GM21717 (cell line): ENCODE measurements at regions not wholly inside any gene's neighbourhood (a gene's known extent, or its start where the extent isn't known, plus 50 kb on each side); places are given as distances from the start of the nearest gene placed in this dataset.
"Not testable (repeated sequence)": the region's sequence is repeated elsewhere in the genome, so short reads cannot be mapped to it uniquely, and the experiment has no call there.

Experiments
- ATAC-seq: cut with Tn5 transposase; IDR thresholded peaks from one replicate; pipeline ENCODE4 v1.9.1; 2021; ENCODE audit warnings: mild to moderate bottlenecking, moderate library complexity; ENCODE audit not compliant: unreplicated experiment

DNA sequence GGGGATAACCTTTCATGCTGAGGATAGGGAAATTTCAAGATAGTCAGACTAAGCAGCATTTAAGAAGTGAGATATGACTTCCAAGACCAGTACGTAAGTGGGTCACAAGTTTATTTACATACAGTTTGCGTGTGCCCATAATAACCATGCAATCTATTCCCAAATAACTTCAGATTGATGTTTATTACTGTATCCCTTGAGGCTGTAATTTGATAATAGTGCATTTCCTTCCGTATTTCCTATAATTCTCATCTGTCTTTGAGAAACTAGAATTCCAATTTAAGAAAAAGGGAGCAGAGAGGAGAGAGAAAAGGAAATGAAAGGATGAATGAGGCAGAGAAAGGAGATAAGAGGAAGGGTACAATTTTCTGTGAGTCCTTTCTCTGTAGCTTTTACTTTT, 1073.1 kb downstream of the EPHA3 start:
- ATAC-seq: no peak

DNA sequence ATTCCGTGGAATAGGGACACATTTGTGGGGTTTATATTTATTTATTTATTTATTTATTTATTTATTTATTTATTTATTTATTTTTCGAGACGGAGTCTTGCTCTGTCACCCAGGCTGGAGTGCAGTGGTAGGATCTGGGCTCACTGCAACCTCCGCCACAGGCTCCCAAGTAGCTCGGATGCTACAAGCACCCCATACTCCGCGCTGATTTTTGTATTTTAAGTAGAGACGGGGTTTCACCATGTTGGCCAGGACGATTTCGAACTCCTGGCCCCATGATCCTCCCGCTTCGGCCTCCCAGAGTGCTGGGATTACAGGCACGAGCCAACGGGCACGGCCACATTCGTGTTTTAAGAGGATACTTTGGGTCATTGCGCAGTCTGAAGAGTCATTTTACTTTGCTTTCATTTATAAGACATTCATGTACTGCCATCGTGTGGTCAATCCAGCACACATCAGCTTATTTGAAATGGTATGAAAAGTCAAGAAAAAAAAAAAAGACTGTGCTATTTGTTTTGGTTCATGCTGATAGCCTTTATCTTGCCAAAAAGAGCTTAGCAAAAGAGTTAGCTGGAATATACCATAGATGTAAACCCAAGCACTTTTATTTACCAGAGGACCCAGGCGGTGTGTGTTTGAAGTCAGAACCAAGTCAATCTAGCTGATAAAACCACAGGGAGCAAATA, 1075.0 kb downstream of the EPHA3 start:
- ATAC-seq: peak; percentile 85

DNA sequence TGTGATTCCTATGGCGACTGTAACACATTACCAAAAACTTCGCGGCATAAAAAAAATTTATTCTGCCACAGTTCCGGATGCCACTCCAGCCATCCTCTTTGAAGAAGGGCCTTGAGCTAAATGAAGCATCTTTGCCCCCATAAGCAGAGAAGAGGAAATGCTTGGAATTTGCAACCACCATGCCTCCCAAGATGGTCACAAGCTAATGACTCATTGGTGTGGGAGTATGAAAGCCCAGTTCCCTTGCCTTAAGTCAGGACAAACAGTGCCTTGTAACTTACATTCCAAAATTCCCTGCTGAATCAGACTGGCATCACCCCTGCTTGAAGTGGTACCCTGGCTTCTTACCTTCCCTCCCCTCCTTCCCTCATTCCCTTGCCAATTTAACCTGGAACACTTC, 1077.4 kb downstream of the EPHA3 start:
- ATAC-seq: no peak

DNA sequence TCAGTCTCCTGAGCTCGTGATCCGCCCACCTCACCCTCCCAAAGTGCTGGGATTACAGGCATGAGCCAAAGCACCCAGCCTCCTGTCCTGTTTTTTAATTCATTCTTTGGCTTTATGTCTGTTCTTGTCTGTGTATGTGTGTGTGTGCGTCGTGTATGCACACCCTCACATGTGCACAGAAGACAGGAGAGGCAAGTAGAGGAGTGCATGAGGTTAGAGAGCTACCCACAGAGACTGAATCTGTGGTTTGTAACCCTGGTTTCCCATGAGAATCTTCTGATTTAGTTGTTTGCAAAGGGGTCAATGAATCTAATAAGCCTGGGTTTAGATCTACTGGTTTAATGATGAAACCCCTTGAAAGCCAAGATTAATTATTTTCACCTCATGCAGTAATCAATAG, 1090.0 kb downstream of the EPHA3 start:
- not testable (repeated sequence) for ATAC-seq

DNA sequence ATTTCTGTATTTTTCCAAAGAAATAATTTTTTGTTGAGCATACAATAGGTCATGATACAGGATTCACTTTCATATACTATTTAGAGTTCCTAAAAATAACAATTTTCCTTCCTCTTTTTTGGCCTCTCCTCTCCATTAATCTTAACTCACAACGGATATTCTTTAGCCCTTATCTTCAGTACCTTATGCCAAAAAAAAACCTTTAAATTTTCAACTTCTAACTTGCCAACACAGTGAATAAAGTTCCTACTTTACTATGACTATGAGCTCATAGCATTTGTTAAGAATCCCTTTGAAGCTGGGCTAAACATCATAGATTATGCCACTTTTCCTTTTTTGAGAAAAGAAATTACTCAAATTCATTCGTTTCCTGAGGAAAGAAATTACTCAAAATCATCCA, 1095.5 kb downstream of the EPHA3 start:
- ATAC-seq: not testable (repeated sequence)

DNA sequence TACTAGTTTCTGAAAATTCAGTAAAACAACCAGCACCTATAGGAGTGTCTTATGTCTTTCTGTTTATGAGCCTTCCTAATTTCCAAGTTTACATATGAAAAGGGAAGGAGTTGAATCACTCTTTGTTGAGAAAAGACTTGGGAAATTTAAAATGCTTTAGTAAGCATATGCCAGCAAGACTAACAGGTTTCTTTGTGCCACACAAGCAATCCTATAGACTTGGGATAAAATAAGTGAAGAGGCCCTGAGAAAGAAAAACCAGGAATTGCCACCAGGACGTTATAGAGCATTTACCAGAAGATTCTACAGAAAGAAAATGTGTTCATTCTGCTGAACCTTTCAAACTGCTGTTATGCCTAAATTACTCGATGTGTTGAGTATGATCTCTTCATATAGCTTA, 1099.1 kb downstream of the EPHA3 start:
- ATAC-seq: not testable (repeated sequence)

DNA sequence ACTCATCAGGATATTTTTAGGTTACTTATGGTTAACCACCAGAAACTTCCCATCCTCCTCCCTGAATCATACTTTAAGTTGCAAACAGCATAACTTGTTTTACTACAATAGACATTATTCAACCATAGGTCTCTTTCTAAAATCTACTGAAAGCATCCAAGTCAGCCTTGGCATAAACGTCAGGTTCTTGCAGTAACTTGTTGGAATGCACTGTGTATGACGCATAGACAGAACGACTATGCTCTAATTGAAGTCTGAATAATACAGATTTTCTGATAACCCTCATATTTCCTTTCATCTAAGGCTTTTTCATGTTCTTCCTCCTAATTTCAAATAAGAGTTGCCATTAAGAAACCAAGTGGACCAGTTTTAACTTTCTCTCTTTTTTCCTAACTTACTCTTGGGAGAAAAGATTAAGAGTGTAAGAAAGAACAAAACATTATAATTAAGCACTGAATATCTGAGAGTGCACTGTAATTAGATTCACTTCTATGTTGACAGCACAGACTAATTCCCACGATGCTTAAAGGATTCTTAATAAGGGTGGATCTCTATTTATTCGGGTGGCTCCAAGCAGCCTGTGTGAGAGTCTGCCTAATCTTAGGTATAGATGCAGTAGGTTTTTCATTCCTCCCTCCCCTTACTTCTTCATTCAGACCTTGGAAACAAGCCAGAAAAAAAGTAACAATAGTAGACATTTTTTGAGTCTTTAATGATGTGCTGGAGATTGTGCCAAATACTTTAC, 1100.1 kb downstream of the EPHA3 start:
- ATAC-seq: not testable (repeated sequence)

DNA sequence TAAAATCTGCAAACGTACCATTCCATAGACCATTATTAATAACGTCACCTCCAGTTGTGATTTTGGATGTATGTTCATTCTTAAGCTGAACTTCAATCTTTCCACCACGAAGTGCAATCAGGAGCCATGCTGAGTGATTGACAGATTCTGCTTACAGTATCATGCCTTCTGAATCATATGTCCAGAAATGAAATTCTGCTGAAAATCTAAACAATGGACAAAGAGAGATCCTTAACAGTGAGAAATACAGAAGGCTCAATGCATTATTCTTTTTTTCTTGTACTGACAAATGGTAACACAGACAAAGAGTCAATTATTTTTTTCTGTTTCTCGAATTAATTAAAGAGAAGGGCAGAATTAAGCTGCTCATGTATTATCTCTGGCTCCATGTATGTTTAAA, 1114.5 kb downstream of the EPHA3 start:
- no peak for ATAC-seq

DNA sequence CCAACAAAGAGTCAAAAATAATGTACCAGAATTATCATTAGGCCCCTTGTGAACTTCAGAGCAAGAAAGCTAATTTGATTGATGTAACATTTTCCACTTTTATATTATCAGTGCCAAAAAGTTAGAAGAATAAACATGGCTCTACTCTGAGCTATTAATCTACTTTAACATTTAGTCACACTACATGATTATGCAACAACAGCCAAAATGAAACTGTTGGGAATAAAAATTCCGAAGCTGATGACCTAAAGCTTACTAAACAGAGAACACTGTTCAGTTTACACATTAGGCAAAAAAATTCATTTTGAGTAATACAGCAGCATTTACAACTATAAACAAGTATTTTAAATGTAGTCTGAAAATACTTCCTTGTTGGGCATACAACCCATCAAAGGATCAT, 1134.1 kb downstream of the EPHA3 start:
- ATAC-seq: no peak

DNA sequence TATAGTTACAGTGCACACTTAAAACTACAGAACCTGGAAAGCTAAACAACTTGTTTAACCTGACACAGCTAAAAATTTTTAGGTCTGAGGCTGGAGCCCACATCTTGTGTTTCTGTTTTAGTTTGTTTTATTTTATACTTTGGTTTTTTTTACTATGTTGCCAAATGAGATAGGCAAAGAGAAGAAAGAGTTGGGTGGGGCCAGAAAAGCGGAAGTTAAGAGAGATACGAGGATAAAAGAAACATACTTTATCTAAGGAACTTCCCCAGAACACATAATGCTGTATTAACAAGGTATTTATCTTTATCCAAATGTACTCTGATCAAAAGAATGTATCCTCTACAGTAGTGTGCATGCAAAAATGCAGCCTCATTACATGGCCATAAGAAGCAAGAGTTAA, 1145.7 kb downstream of the EPHA3 start:
- ATAC-seq: no peak

DNA sequence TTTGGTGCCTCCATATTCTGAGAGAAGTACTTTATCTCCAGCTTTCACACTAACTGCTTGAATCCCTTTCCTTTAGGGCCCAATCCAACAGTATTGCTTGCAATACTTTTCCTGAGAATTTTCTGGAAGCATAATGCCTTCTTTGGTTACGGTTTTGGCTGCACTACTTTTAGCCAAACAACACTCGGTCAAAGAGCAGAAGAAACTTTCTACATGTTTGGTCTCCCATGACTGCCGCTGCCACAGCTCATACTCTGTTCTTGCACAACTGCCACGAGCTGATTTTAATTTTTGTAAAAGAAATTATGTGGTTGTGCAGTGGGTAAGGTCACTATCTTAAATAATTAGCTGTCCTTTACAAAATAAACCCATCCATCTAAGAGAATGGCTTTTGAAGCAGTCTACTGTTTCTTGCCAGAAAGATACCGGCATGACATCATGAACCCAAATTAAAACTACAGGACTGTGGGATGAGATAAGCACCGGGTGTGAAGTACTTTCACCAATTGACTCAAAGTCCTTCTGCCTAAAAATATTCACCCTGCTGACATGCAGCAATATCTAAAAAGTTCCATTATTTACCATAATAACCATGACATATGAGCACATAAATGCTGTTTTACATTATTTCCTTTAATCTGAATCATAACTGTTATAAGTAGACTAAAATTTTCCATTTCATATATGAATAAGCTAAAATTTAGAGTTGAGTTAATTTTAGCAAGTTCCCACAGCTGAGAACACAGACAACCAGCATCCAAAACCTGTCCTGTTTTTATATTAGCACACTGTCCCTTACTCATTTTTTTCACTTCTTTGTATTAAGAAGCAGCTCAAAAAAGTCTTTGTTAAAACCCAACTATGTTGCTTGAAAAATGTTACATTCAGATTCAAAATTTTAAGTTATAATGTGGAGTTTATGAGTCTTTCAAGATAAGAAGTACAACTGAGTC, 1154.3 kb downstream of the EPHA3 start:
- no peak for ATAC-seq
